ENCODE measurements at regions not wholly inside any gene's neighbourhood (a gene's known extent, or its start where the extent isn't known, plus 50 kb on each side); places are given as distances from the start of the nearest gene placed in this dataset.

GRCh38 chr2:195342061-195342460 is 315.0 kb upstream of the SLC39A10 start:
- ChIA-PET CTCF (no interaction called here), POLR2A (ENCODE audit: low non-redundant PET) (interaction anchor here (0.6 kb wide), 1 partner anchor 302 kb away, joined by 5 read pairs; no protein-coding TSS in a partner anchor)
- Histone ChIP-seq H3K27me3 (replicated peaks; ENCODE audit: insufficient read depth, low read depth, low read length, poor library complexity) (no peaks in the 10 kb centered on the region), H3K4me3 (ENCODE audit: low read depth, low read length, poor library complexity, severe bottlenecking) (no peak overlapping the region), H3K27ac (ENCODE audit: low read depth, low read length, poor library complexity, severe bottlenecking) (no peak overlapping the region), H3K9me3 (ENCODE audit: low read depth, low read length, poor library complexity, severe bottlenecking) (no peaks in the 10 kb centered on the region), H3K4me1 (ENCODE audit: insufficient read depth, low read length, poor library complexity, severe bottlenecking) (no peaks in the 10 kb centered on the region), H3K36me3 (ENCODE audit: insufficient read depth, low read length, poor library complexity, severe bottlenecking) (no peaks in the 10 kb centered on the region)
- intact Hi-C loops (cut with micrococcal nuclease; ENCODE audit: unreplicated experiment): no loop called here
- DNase-seq (ENCODE audit: low spot score): no peak
- no TSS peak for BruUV-seq (replicated peaks)
- TF ChIP-seq CTCF (conservative IDR thresholded peaks at IDR 0.05; ENCODE audit: low read depth, low read length) (no peak), EZH2 (IDR thresholded peaks at IDR 0.05; ENCODE audit: borderline replicate concordance, low read depth, low read length, poor library complexity, severe bottlenecking) (no peak)

GRCh38 chr2:195338856-195339255 is 318.2 kb upstream of the SLC39A10 start:
- CTCF ChIA-PET: no interaction called here
- H3K36me3 ChIP-seq (ENCODE audit: insufficient read depth, low read length, poor library complexity, severe bottlenecking): no peaks in the 10 kb centered on the region
- no TSS peak for BruUV-seq (replicated peaks)
- intact Hi-C loops (cut with micrococcal nuclease; ENCODE audit: unreplicated experiment): no loop called here
- no peak overlapping the region for H3K4me3 ChIP-seq (ENCODE audit: low read depth, low read length, poor library complexity, severe bottlenecking)
- no peaks in the 10 kb centered on the region for H3K9me3 ChIP-seq (ENCODE audit: low read depth, low read length, poor library complexity, severe bottlenecking)
- no peaks in the 10 kb centered on the region for H3K27me3 ChIP-seq (replicated peaks; ENCODE audit: insufficient read depth, low read depth, low read length, poor library complexity)
- TF ChIP-seq CTCF (conservative IDR thresholded peaks at IDR 0.05; ENCODE audit: low read depth, low read length) (no peak), EZH2 (IDR thresholded peaks at IDR 0.05; ENCODE audit: borderline replicate concordance, low read depth, low read length, poor library complexity, severe bottlenecking) (no peak)
- POLR2A ChIA-PET (ENCODE audit: low non-redundant PET): no interaction called here
- no peak for DNase-seq (ENCODE audit: low spot score)
- no peak overlapping the region for H3K27ac ChIP-seq (ENCODE audit: low read depth, low read length, poor library complexity, severe bottlenecking)
- H3K4me1 ChIP-seq (ENCODE audit: insufficient read depth, low read length, poor library complexity, severe bottlenecking): no peaks in the 10 kb centered on the region

GRCh38 chr2:195337597-195337996 is 319.4 kb upstream of the SLC39A10 start:
- BruUV-seq (replicated peaks): no TSS peak

More at GRCh38 chr2:195337597-195337996, 319.4 kb upstream of the SLC39A10 start:
- no peaks in the 10 kb centered on the region for H3K27me3 ChIP-seq (replicated peaks; ENCODE audit: insufficient read depth, low read depth, low read length, poor library complexity)
- H3K4me3 ChIP-seq (ENCODE audit: low read depth, low read length, poor library complexity, severe bottlenecking): no peak overlapping the region
- CTCF ChIA-PET: no interaction called here
- DNase-seq (ENCODE audit: low spot score): no peak
- H3K36me3 ChIP-seq (ENCODE audit: insufficient read depth, low read length, poor library complexity, severe bottlenecking): no peaks in the 10 kb centered on the region
- POLR2A ChIA-PET (ENCODE audit: low non-redundant PET): no interaction called here
- H3K27ac ChIP-seq (ENCODE audit: low read depth, low read length, poor library complexity, severe bottlenecking): no peak overlapping the region
- TF ChIP-seq EZH2 (IDR thresholded peaks at IDR 0.05; ENCODE audit: borderline replicate concordance, low read depth, low read length, poor library complexity, severe bottlenecking) (no peak), CTCF (conservative IDR thresholded peaks at IDR 0.05; ENCODE audit: low read depth, low read length) (no peak)
- no peaks in the 10 kb centered on the region for H3K4me1 ChIP-seq (ENCODE audit: insufficient read depth, low read length, poor library complexity, severe bottlenecking)
- intact Hi-C loops (cut with micrococcal nuclease; ENCODE audit: unreplicated experiment): no loop called here
- no peaks in the 10 kb centered on the region for H3K9me3 ChIP-seq (ENCODE audit: low read depth, low read length, poor library complexity, severe bottlenecking)
